H1 (cell line): ENCODE measurements at regions not wholly inside any gene's neighbourhood (a gene's known extent, or its start where the extent isn't known, plus 50 kb on each side); places are given as distances from the start of the nearest gene placed in this dataset.

Experiments
- CTCF ChIA-PET: fragments of 300-600 bp; sonication (Branson Sonifier 250); formaldehyde crosslinking; loops from one replicate; lab custom pipeline; 2021; ENCODE audit not compliant: partially characterized antibody; lab: Charles Lee
- POLR2A ChIA-PET: fragments of 300-600 bp; sonication (Branson Sonifier 250); formaldehyde crosslinking; loops from one replicate; lab custom pipeline; 2021; ENCODE audit warnings: inconsistent platforms; ENCODE audit not compliant: partially characterized antibody; lab: Charles Lee
- DNase-seq, 2 experiments: peaks; one replicate each; pipeline versions ENCODE4 v3.0.0 to v3.0.0-alpha.2; 2010 to 2022; ENCODE audit warnings: low spot score in 2 of 2, low read depth in 1 of 2, mixed read lengths in 1 of 2
- FAIRE-seq: peaks from 2 replicates; lab custom pipeline; 2011; peaks lifted over from hg19 to GRCh38; lab: Jason Lieb, UNC
- H2AFZ ChIP-seq: 2 replicates; pipeline ENCODE4 v1.8.1; 2012; ENCODE audit warnings: low read length, inconsistent platforms
- H2AK5ac ChIP-seq: 2 replicates; pipeline ENCODE4 v1.6.1; 2013; ENCODE audit warnings: low read depth, low read length
- H2BK120ac ChIP-seq: replicated peaks from 2 replicates; pipeline ENCODE3; 2013; ENCODE audit warnings: low read depth, low read length, inconsistent platforms
- H2BK12ac ChIP-seq: 2 replicates; pipeline ENCODE4 v1.6.1; 2013; ENCODE audit warnings: low read depth, low read length
- H2BK15ac ChIP-seq: 2 replicates; pipeline ENCODE4 v1.6.1; 2013; ENCODE audit warnings: low read length
- H2BK20ac ChIP-seq: 2 replicates; pipeline ENCODE4 v1.6.1; 2013; ENCODE audit warnings: low read length
- H2BK5ac ChIP-seq: 2 replicates; pipeline ENCODE4 v1.6.1; 2013; ENCODE audit warnings: low read depth, low read length
- H3K14ac ChIP-seq: 2 replicates; pipeline ENCODE4 v1.6.1; 2013; ENCODE audit warnings: inconsistent platforms; ENCODE audit not compliant: insufficient read length
- H3K18ac ChIP-seq: 2 replicates; pipeline ENCODE4 v1.6.1; 2013; ENCODE audit warnings: low read length; ENCODE audit errors: extremely low read depth
- H3K23ac ChIP-seq: 2 replicates; pipeline ENCODE4 v1.6.1; 2013; ENCODE audit warnings: inconsistent platforms; ENCODE audit not compliant: insufficient read length
- H3K23me2 ChIP-seq: 2 replicates; pipeline ENCODE4 v1.6.1; 2013; ENCODE audit warnings: low read depth, low read length
- H3K27ac ChIP-seq: 2 replicates; pipeline ENCODE4 v1.6.1; 2011; ENCODE audit warnings: low read depth, low read length, inconsistent platforms
- H3K27me3 ChIP-seq, 4 experiments: replicated peaks in 1 of 4; 1 replicate in 1 of 4; 2 replicates in 3 of 4; pipeline versions ENCODE4 v1.6.1 to v1.8.1; 2011 to 2013; ENCODE audit warnings: low read length in 3 of 4, mild to moderate bottlenecking in 3 of 4, inconsistent platforms in 2 of 4, mixed read lengths in 2 of 4, moderate library complexity in 1 of 4; ENCODE audit not compliant: control insufficient read depth in 3 of 4, insufficient read depth in 3 of 4; ENCODE audit errors: extremely low read depth in 1 of 4
- H3K36me3 ChIP-seq, 4 experiments: 2 replicates each; pipeline versions ENCODE4 v1.6.1 to v1.8.1; 2011 to 2013; ENCODE audit warnings: mild to moderate bottlenecking in 4 of 4, low read length in 3 of 4, moderate library complexity in 2 of 4, control low read depth in 1 of 4, inconsistent platforms in 1 of 4; ENCODE audit not compliant: insufficient read depth in 4 of 4, control insufficient read depth in 2 of 4
- H3K4ac ChIP-seq: replicated peaks from 2 replicates; pipeline ENCODE3; 2013; ENCODE audit warnings: low read length, low read depth, mixed read lengths, inconsistent platforms; ENCODE audit not compliant: insufficient read length
- H3K4me1 ChIP-seq, 4 experiments: replicated peaks in 1 of 4; 1 replicate in 1 of 4; 2 replicates in 3 of 4; pipeline versions ENCODE4 v1.6.1 to v1.8.1; 2011 to 2013; ENCODE audit warnings: low read length in 3 of 4, inconsistent platforms in 2 of 4, mixed read lengths in 1 of 4; ENCODE audit not compliant: insufficient read depth in 4 of 4, control insufficient read depth in 3 of 4
- H3K4me2 ChIP-seq, 2 experiments: 2 replicates each; pipeline versions ENCODE4 v1.6.1 to v1.8.1; 2011 to 2013; ENCODE audit warnings: low read depth in 2 of 2, low read length in 2 of 2, control low read depth in 1 of 2, inconsistent platforms in 1 of 2, mild to moderate bottlenecking in 1 of 2; ENCODE audit not compliant: insufficient read depth in 1 of 2
- H3K4me3 ChIP-seq, 4 experiments: fragments of 200-600, 300-600 bp in 1 of 4; sonication (generic), shearing (Covaris generic), sonication (Bioruptor Twin) in 1 of 4; 2 replicates each; pipeline versions ENCODE4 v1.5.1 to v1.8.1; 2011 to 2016; ENCODE audit warnings: low read length in 4 of 4, low read depth in 3 of 4, control low read depth in 2 of 4, inconsistent platforms in 2 of 4, mild to moderate bottlenecking in 2 of 4, mixed read lengths in 1 of 4, moderate library complexity in 1 of 4; ENCODE audit not compliant: insufficient read depth in 2 of 4; ENCODE audit errors: extremely low read depth in 1 of 4
- H3K56ac ChIP-seq: replicated peaks from 2 replicates; pipeline ENCODE3; 2013; ENCODE audit warnings: low read depth, mild to moderate bottlenecking, mixed read lengths, low read length, inconsistent platforms; ENCODE audit not compliant: insufficient read length
- H3K79me1 ChIP-seq: 2 replicates; pipeline ENCODE4 v1.6.1; 2013; ENCODE audit warnings: low read depth, low read length, control low read depth
- H3K79me2 ChIP-seq, 2 experiments: 2 replicates each; pipeline versions ENCODE4 v1.6.1 to v1.8.1; 2012 to 2013; ENCODE audit warnings: low read length in 2 of 2, mild to moderate bottlenecking in 2 of 2, inconsistent platforms in 1 of 2; ENCODE audit not compliant: insufficient read depth in 2 of 2, control insufficient read depth in 1 of 2
- H3K9ac ChIP-seq, 4 experiments: replicated peaks in 1 of 4; 1 replicate in 1 of 4; 2 replicates in 3 of 4; pipeline versions ENCODE4 v1.6.1 to v1.8.1; 2011 to 2013; ENCODE audit warnings: low read depth in 3 of 4, low read length in 3 of 4, control low read depth in 2 of 4, mild to moderate bottlenecking in 2 of 4, moderate library complexity in 2 of 4, inconsistent platforms in 1 of 4; ENCODE audit errors: extremely low read depth in 1 of 4
- H3K9me3 ChIP-seq, 2 experiments: 2 replicates each; pipeline versions ENCODE4 v1.6.1 to v1.8.1; 2012 to 2013; ENCODE audit warnings: mild to moderate bottlenecking in 2 of 2, moderate library complexity in 2 of 2, control low read depth in 1 of 2, inconsistent platforms in 1 of 2, low read depth in 1 of 2, low read length in 1 of 2, mixed read lengths in 1 of 2; ENCODE audit not compliant: insufficient read depth in 2 of 2
- H4K20me1 ChIP-seq, 2 experiments: replicated peaks in 1 of 2; 2 replicates each; pipeline versions ENCODE3 to v1.8.1; 2011 to 2013; ENCODE audit warnings: inconsistent platforms in 2 of 2, low read length in 2 of 2, mild to moderate bottlenecking in 1 of 2; ENCODE audit not compliant: insufficient read depth in 2 of 2, control insufficient read depth in 1 of 2
- H4K5ac ChIP-seq: 2 replicates; pipeline ENCODE4 v1.6.1; 2013; ENCODE audit warnings: low read length, low read depth, mixed read lengths, inconsistent platforms; ENCODE audit not compliant: insufficient read length
- H4K8ac ChIP-seq: 2 replicates; pipeline ENCODE4 v1.8.0; 2013; ENCODE audit warnings: mild to moderate bottlenecking, moderate library complexity, low read length, inconsistent platforms; ENCODE audit not compliant: insufficient read depth; ENCODE audit errors: extremely low read depth
- H4K91ac ChIP-seq: replicated peaks from 2 replicates; pipeline ENCODE3; 2013; ENCODE audit warnings: low read length, mixed read lengths, inconsistent platforms; ENCODE audit not compliant: insufficient read length
- ATF3 ChIP-seq: IDR thresholded peaks from 2 replicates; pipeline ENCODE4 v1.6.1; 2011; ENCODE audit warnings: low read depth, mild to moderate bottlenecking, low read length; ENCODE audit not compliant: insufficient read depth
- CTCF ChIP-seq, 3 experiments: IDR thresholded peaks; 1 replicate in 2 of 3; 2 replicates in 1 of 3; pipeline versions ENCODE4 v1.5.1 to v1.6.1; 2011; ENCODE audit warnings: low read length in 3 of 3, mild to moderate bottlenecking in 3 of 3, inconsistent platforms in 2 of 3, low read depth in 1 of 3, moderate library complexity in 1 of 3; ENCODE audit not compliant: insufficient read depth in 1 of 3; ENCODE audit errors: control extremely low read depth in 1 of 3
- JUN ChIP-seq: IDR thresholded peaks from 2 replicates; pipeline ENCODE4 v1.6.1; 2011; ENCODE audit warnings: low read depth, mild to moderate bottlenecking, improper control_type of control experiment, low read length
- JUND ChIP-seq: IDR thresholded peaks from 2 replicates; pipeline ENCODE4 v1.6.1; 2011; ENCODE audit warnings: mild to moderate bottlenecking, improper control_type of control experiment, low read length
- KDM4A ChIP-seq: IDR thresholded peaks from one replicate; pipeline ENCODE4 v1.7.1; 2012; ENCODE audit warnings: low read depth, mild to moderate bottlenecking, moderate library complexity, low read length, inconsistent platforms; ENCODE audit not compliant: severe bottlenecking
- MAFK ChIP-seq: IDR thresholded peaks from 2 replicates; pipeline ENCODE4 v1.6.1; 2012; ENCODE audit warnings: low read depth, mild to moderate bottlenecking, improper control_type of control experiment, low read length
- SIX5 ChIP-seq: IDR thresholded peaks from 2 replicates; pipeline ENCODE4 v1.6.1; 2011; ENCODE audit warnings: mild to moderate bottlenecking, low read depth, low read length
- WGBS, 2 experiments: shearing (Covaris generic) in 1 of 2; methylation state at CpG; one replicate each; pipeline versions ENCODE4 v1.1.6 to v1.1.7; 2013 to 2015; ENCODE audit warnings: low lambda C conversion rate in 2 of 2, mixed read lengths in 2 of 2, inconsistent platforms in 1 of 2, low coverage in 1 of 2, missing lambda C conversion rate in 1 of 2; ENCODE audit not compliant: insufficient replicate concordance in 2 of 2, insufficient coverage in 1 of 2, insufficient read length in 1 of 2; ENCODE audit errors: extremely low coverage in 1 of 2, missing lambda C conversion rate in 1 of 2; 5-methylcytosine and 5-hydroxymethylcytosine counted together

- H3K9me3 ChIP-seq = 0 out of 4 replicates have a peak, but pooled peaks cover 0 to 2% of the 10 kb centered on the region in 2 experiments
- no peak overlapping the region for H4K91ac ChIP-seq
- no peak for TF ChIP-seq JUND
- TF ChIP-seq ATF3 = no peak
- TF ChIP-seq SIX5 = no peak
- TF ChIP-seq CTCF (IDR thresholded peaks at IDR 0.05; ENCODE audit: control extremely low read depth in 1 of 3, insufficient read depth in 1 of 3, low read depth in 1 of 3, low read length in 3 of 3) = no peak
- no peak for TF ChIP-seq MAFK
- no peak for TF ChIP-seq KDM4A
- TF ChIP-seq JUN = no peak
- H3K9ac ChIP-seq = no peak overlapping the region
- ChIA-PET CTCF (no interaction called here), POLR2A (no interaction called here)
- H2BK120ac ChIP-seq = no peak overlapping the region
- WGBS, 2 experiments = 78% methylated on average over 1 of the region's 1 CpG; no CpG with 5 or more reads in 1 of the 2 experiments
- H3K4me3 ChIP-seq = no peak overlapping the region
- H3K4me1 ChIP-seq = no peaks in the 10 kb centered on the region
- H3K23ac ChIP-seq = no peak overlapping the region
- H3K27me3 ChIP-seq = no peaks in the 10 kb centered on the region
- H3K4me2 ChIP-seq = no peak overlapping the region
- FAIRE-seq (no peak), DNase-seq (no peak)
- no peaks in the 10 kb centered on the region for H3K79me2 ChIP-seq
- no peak overlapping the region for H3K18ac ChIP-seq
- no peak overlapping the region for H2BK5ac ChIP-seq
- no peaks in the 10 kb centered on the region for H3K36me3 ChIP-seq
- H2BK12ac ChIP-seq = no peak overlapping the region
- no peak overlapping the region for H3K4ac ChIP-seq
- H2BK15ac ChIP-seq = no peak overlapping the region
- H2AK5ac ChIP-seq = no peak overlapping the region
- no peaks in the 10 kb centered on the region for H3K79me1 ChIP-seq
- no peak overlapping the region for H2BK20ac ChIP-seq
- H3K14ac ChIP-seq = no peak overlapping the region
- no peak overlapping the region for H3K56ac ChIP-seq
- H3K23me2 ChIP-seq = no peaks in the 10 kb centered on the region
- H4K20me1 ChIP-seq = no peaks in the 10 kb centered on the region
- no peak overlapping the region for H3K27ac ChIP-seq
- H2AFZ ChIP-seq = no peak overlapping the region
- no peak overlapping the region for H4K8ac ChIP-seq
- no peak overlapping the region for H4K5ac ChIP-seq
Observed at GRCh38 chr5:162529209-162529608, 461.6 kb downstream of the GABRG2 start.
